IMR-90 (cell line): ENCODE measurements at regions not wholly inside any gene's neighbourhood (a gene's known extent, or its start where the extent isn't known, plus 50 kb on each side); places are given as distances from the start of the nearest gene placed in this dataset.

Source experiments
- ATAC-seq: fragments of 200-7000 bp; cut with Tn5 transposase; 2 replicates; pipeline ENCODE4 v1.9.1; 2020; ENCODE audit warnings: low read depth, mild to moderate bottlenecking, moderate library complexity
- BruUV-seq: library from RNA; stranded (reverse); fragments of 400-500 nt; replicated peaks from 2 replicates; lab custom pipeline; 2021; lab: Mats Ljungman, UMichigan
- CTCF ChIA-PET: fragments of 300-600 bp; formaldehyde crosslinking; extraction: SDS; loops from one replicate; lab custom pipeline; 2021; ENCODE audit warnings: antibody characterized with exemption; lab: Yijun Ruan, JAX
- POLR2A ChIA-PET: fragments of 300-600 bp; sonication (Branson Sonifier 250); formaldehyde crosslinking; loops from one replicate; lab custom pipeline; 2022; ENCODE audit warnings: antibody characterized with exemption; ENCODE audit not compliant: unreplicated experiment; lab: Charles Lee
- DNase-seq: peaks from one replicate; pipeline ENCODE4 v3.0.0; 2013
- H2AFZ ChIP-seq: replicated peaks from 2 replicates; pipeline ENCODE3; 2013; ENCODE audit warnings: low read length, mild to moderate bottlenecking; ENCODE audit not compliant: poor library complexity
- H2AK5ac ChIP-seq: 2 replicates; pipeline ENCODE4 v1.6.1; 2013; ENCODE audit warnings: low read depth, low read length, inconsistent platforms
- H2AK9ac ChIP-seq: replicated peaks from 2 replicates; pipeline ENCODE3; 2013; ENCODE audit warnings: mild to moderate bottlenecking, low read depth, low read length, moderate library complexity; ENCODE audit not compliant: poor library complexity
- H2BK120ac ChIP-seq: 2 replicates; pipeline ENCODE4 v1.6.1; 2013; ENCODE audit warnings: low read depth, low read length, inconsistent platforms
- H2BK15ac ChIP-seq: 3 replicates; pipeline ENCODE4 v1.6.1; 2013; ENCODE audit warnings: low read depth, low read length, inconsistent platforms
- H2BK20ac ChIP-seq: 2 replicates; pipeline ENCODE4 v1.6.1; 2013; ENCODE audit warnings: low read depth, mild to moderate bottlenecking, inconsistent platforms, low read length, moderate library complexity
- H2BK5ac ChIP-seq: 2 replicates; pipeline ENCODE4 v1.6.1; 2013; ENCODE audit warnings: mild to moderate bottlenecking, low read depth, low read length, inconsistent platforms; ENCODE audit not compliant: poor library complexity, severe bottlenecking
- H3K14ac ChIP-seq: replicated peaks from 2 replicates; pipeline ENCODE4 v1.6.1; 2013; ENCODE audit warnings: low read depth, low read length, inconsistent platforms
- H3K18ac ChIP-seq: 2 replicates; pipeline ENCODE4 v1.6.1; 2013; ENCODE audit warnings: low read depth, low read length, control low read depth
- H3K23ac ChIP-seq: 2 replicates; pipeline ENCODE4 v1.6.1; 2013; ENCODE audit warnings: low read depth, low read length, inconsistent platforms
- H3K27ac ChIP-seq: 2 replicates; pipeline ENCODE4 v1.5.1; 2013; ENCODE audit warnings: mild to moderate bottlenecking, control low read depth, low read length; ENCODE audit not compliant: insufficient read depth
- H3K27me3 ChIP-seq: 2 replicates; pipeline ENCODE4 v1.6.1; 2013; ENCODE audit warnings: low read length; ENCODE audit not compliant: control insufficient read depth, insufficient read depth
- H3K36me3 ChIP-seq: 2 replicates; pipeline ENCODE4 v1.6.1; 2013; ENCODE audit warnings: low read length, mixed read lengths; ENCODE audit not compliant: control insufficient read depth, insufficient read depth
- H3K4ac ChIP-seq: 2 replicates; pipeline ENCODE4 v1.6.1; 2013; ENCODE audit warnings: low read depth, low read length, inconsistent platforms
- H3K4me1 ChIP-seq: 2 replicates; pipeline ENCODE4 v1.6.1; 2013; ENCODE audit warnings: low read length, mixed read lengths; ENCODE audit not compliant: control insufficient read depth, insufficient read depth
- H3K4me2 ChIP-seq: 2 replicates; pipeline ENCODE4 v1.6.1; 2013; ENCODE audit warnings: low read depth, mild to moderate bottlenecking, control low read depth, low read length, moderate library complexity
- H3K4me3 ChIP-seq: 2 replicates; pipeline ENCODE4 v1.5.1; 2013; ENCODE audit warnings: low read depth, mild to moderate bottlenecking, control low read depth, low read length, moderate library complexity; ENCODE audit not compliant: insufficient read depth
- H3K56ac ChIP-seq: 2 replicates; pipeline ENCODE4 v1.6.1; 2013; ENCODE audit warnings: low read length, inconsistent platforms; ENCODE audit not compliant: insufficient read depth; ENCODE audit errors: extremely low read depth
- H3K79me1 ChIP-seq, 2 experiments: 2 replicates each; pipeline ENCODE4 v1.6.1; 2013; ENCODE audit warnings: low read length in 2 of 2, inconsistent platforms in 1 of 2, low read depth in 1 of 2
- H3K9ac ChIP-seq: 2 replicates; pipeline ENCODE4 v1.6.1; 2013; ENCODE audit warnings: low read depth, low read length, control low read depth
- H3K9me1 ChIP-seq: 2 replicates; pipeline ENCODE4 v1.6.1; 2013; ENCODE audit warnings: low read length, inconsistent platforms; ENCODE audit not compliant: insufficient read depth
- H3K9me3 ChIP-seq: 2 replicates; pipeline ENCODE4 v1.6.1; 2013; ENCODE audit warnings: low read length; ENCODE audit not compliant: control insufficient read depth, insufficient read depth
- H4K20me1 ChIP-seq: 2 replicates; pipeline ENCODE4 v1.6.1; 2013; ENCODE audit warnings: low read length, inconsistent platforms; ENCODE audit not compliant: insufficient read depth
- H4K5ac ChIP-seq: 2 replicates; pipeline ENCODE4 v1.6.1; 2013; ENCODE audit warnings: mild to moderate bottlenecking, low read depth, low read length, control low read depth
- H4K8ac ChIP-seq, 2 experiments: 2 replicates each; pipeline ENCODE4 v1.6.1; 2013; ENCODE audit warnings: low read depth in 2 of 2, low read length in 2 of 2, control low read depth in 1 of 2, inconsistent platforms in 1 of 2
- H4K91ac ChIP-seq: 2 replicates; pipeline ENCODE4 v1.6.1; 2013; ENCODE audit warnings: low read depth, low read length, inconsistent platforms; ENCODE audit not compliant: insufficient read depth
- BHLHE40 ChIP-seq: fragments of 150-350 bp; IDR thresholded peaks from 2 replicates; pipeline ENCODE4 v1.6.1; 2016; ENCODE audit warnings: mild to moderate bottlenecking, low read depth, low read length
- CEBPB ChIP-seq: IDR thresholded peaks from 2 replicates; pipeline ENCODE4 v1.6.1; 2012; ENCODE audit warnings: low read depth, low read length, improper control_type of control experiment
- CHD1 ChIP-seq: IDR thresholded peaks from 2 replicates; pipeline ENCODE4 v1.6.1; 2012; ENCODE audit warnings: low read depth, low read length, improper control_type of control experiment
- CTCF ChIP-seq: conservative IDR thresholded peaks from 2 replicates; pipeline ENCODE4 v1.5.1; 2012; ENCODE audit warnings: mild to moderate bottlenecking, low read depth, low read length, improper control_type of control experiment
- ELK1 ChIP-seq: fragments of 150-350 bp; IDR thresholded peaks from 2 replicates; pipeline ENCODE4 v1.6.1; 2016; ENCODE audit warnings: low read depth, mild to moderate bottlenecking, low read length, moderate library complexity, borderline replicate concordance
- FOS ChIP-seq: fragments of 150-350 bp; IDR thresholded peaks from 2 replicates; pipeline ENCODE4 v1.6.1; 2016; ENCODE audit warnings: low read depth, low read length
- MAFK ChIP-seq: IDR thresholded peaks from 2 replicates; pipeline ENCODE4 v1.6.1; 2012; ENCODE audit warnings: low read depth, low read length, improper control_type of control experiment
- MAZ ChIP-seq: IDR thresholded peaks from 2 replicates; pipeline ENCODE4 v1.6.1; 2012; ENCODE audit warnings: low read depth, mild to moderate bottlenecking, low read length, improper control_type of control experiment, moderate library complexity, borderline replicate concordance
- MXI1 ChIP-seq: IDR thresholded peaks from 2 replicates; pipeline ENCODE4 v1.6.1; 2012; ENCODE audit warnings: low read depth, mild to moderate bottlenecking, low read length, moderate library complexity, borderline replicate concordance
- NFE2L2 ChIP-seq: fragments of 150-350 bp; IDR thresholded peaks from 2 replicates; pipeline ENCODE4 v1.6.1; 2016; ENCODE audit warnings: low read depth, mild to moderate bottlenecking, low read length
- POLR2A ChIP-seq: IDR thresholded peaks from 2 replicates; pipeline ENCODE4 v1.6.1; 2012; ENCODE audit warnings: mild to moderate bottlenecking, low read depth, low read length
- RAD21 ChIP-seq: IDR thresholded peaks from 2 replicates; pipeline ENCODE4 v1.6.1; 2012; ENCODE audit warnings: low read length, improper control_type of control experiment
- RCOR1 ChIP-seq: IDR thresholded peaks from 2 replicates; pipeline ENCODE4 v1.6.1; 2012; ENCODE audit warnings: mild to moderate bottlenecking, low read length, improper control_type of control experiment; ENCODE audit not compliant: insufficient replicate concordance
- RFX5 ChIP-seq: IDR thresholded peaks from 2 replicates; pipeline ENCODE4 v1.8.0; 2012; ENCODE audit warnings: low read depth, mild to moderate bottlenecking, low read length, moderate library complexity
- SMC3 ChIP-seq: fragments of 150-350 bp; IDR thresholded peaks from 2 replicates; pipeline ENCODE4 v1.6.1; 2016; ENCODE audit warnings: low read depth, mild to moderate bottlenecking, antibody characterized with exemption, low read length, moderate library complexity
- USF2 ChIP-seq: fragments of 150-350 bp; IDR thresholded peaks from 2 replicates; pipeline ENCODE4 v1.6.1; 2017; ENCODE audit warnings: mild to moderate bottlenecking, antibody characterized with exemption, low read length, low read depth
- WGBS, 2 experiments: methylation state at CpG; one replicate each; pipeline versions ENCODE4 v1.1.5 to v1.1.7; 2013; ENCODE audit warnings: missing lambda C conversion rate in 2 of 2; ENCODE audit not compliant: insufficient read length in 1 of 2; ENCODE audit errors: extremely low coverage in 2 of 2; 5-methylcytosine and 5-hydroxymethylcytosine counted together
- dilution Hi-C: fragments of 300-500 bp; cut with HindIII; formaldehyde crosslinking; loops from one replicate; pipeline ENCODE4 v1.14.3; 2018; ENCODE audit warnings: low sequenced_read_pairs; ENCODE audit not compliant: unreplicated experiment
- in situ Hi-C: fragments of 300-500 bp; cut with MboI; formaldehyde crosslinking; loops from 3 replicates; pipeline ENCODE4 v1.14.3; 2019; ENCODE audit warnings: low sequenced_read_pairs, inconsistent platforms, mixed read lengths
- intact Hi-C: fragments of 100-400 bp; cut with micrococcal nuclease; formaldehyde crosslinking; loops from 2 replicates; pipeline ENCODE4 v1.10.0; 2022

GRCh38 chr4:135548711-135549110 lies 1347.1 kb upstream of the PABPC4L start:
- Histone ChIP-seq H3K4me2 (no peak overlapping the region), H3K56ac (no peak overlapping the region), H3K4ac (no peak overlapping the region), H2AK5ac (no peak overlapping the region), H3K36me3 (no peaks in the 10 kb centered on the region), H3K27me3 (no peaks in the 10 kb centered on the region), H3K23ac (no peak overlapping the region), H2AFZ (no peak overlapping the region), H2AK9ac (no peak overlapping the region), H4K91ac (no peak overlapping the region), H3K79me1 (no peaks in the 10 kb centered on the region), H4K20me1 (no peaks in the 10 kb centered on the region), H2BK5ac (no peak overlapping the region), H3K27ac (no peak overlapping the region), H3K4me3 (no peak overlapping the region), H3K18ac (no peak overlapping the region), H3K9ac (no peak overlapping the region), H2BK15ac (no peak overlapping the region), H3K9me1 (no peaks in the 10 kb centered on the region), H4K5ac (no peak overlapping the region), H3K9me3 (no peaks in the 10 kb centered on the region; the same call in 1 of the 2 replicates), H4K8ac (no peak overlapping the region), H3K4me1 (no peaks in the 10 kb centered on the region), H2BK20ac (no peak overlapping the region), H2BK120ac (no peak overlapping the region), H3K14ac (no peak overlapping the region)
- ChIA-PET POLR2A (no interaction called here), CTCF (interaction anchor here (0.8 kb wide), 1 partner anchor 346 kb away, joined by 3 read pairs; no protein-coding TSS in a partner anchor)
- WGBS, 2 experiments, result no CpG with 5 or more reads among the region's 2 CpGs
- ATAC-seq, result no peak
- TF ChIP-seq BHLHE40 (no peak), MAFK (no peak), RFX5 (no peak), MAZ (no peak), FOS (no peak), SMC3 (no peak), NFE2L2 (no peak), USF2 (no peak), ELK1 (no peak), RAD21 (no peak), RCOR1 (no peak), CTCF (no peak), CEBPB (no peak), CHD1 (no peak), MXI1 (no peak), POLR2A (no peak)
- no peak for DNase-seq
- dilution Hi-C loops, result no loop called here
- no TSS peak for BruUV-seq
- in situ Hi-C loops, result no loop called here
- intact Hi-C loops, result no loop called here
